OCI-LY1 (cell line): ENCODE measurements at regions not wholly inside any gene's neighbourhood (a gene's known extent, or its start where the extent isn't known, plus 50 kb on each side); places are given as distances from the start of the nearest gene placed in this dataset.

ENCODE experiments used
- H2AFZ ChIP-seq: fragments of 200-600 bp; sonication (generic), shearing (Covaris generic); 2 replicates; pipeline ENCODE4 v1.6.0; 2014; ENCODE audit warnings: antibody characterized with exemption, mild to moderate bottlenecking, low read length
- H3F3A ChIP-seq: fragments of 200-600 bp; sonication (generic), shearing (Covaris generic); 2 replicates; pipeline ENCODE4 v1.6.0; 2014; ENCODE audit warnings: mild to moderate bottlenecking, antibody characterized with exemption, low read length, moderate library complexity; ENCODE audit not compliant: insufficient read depth
- H3K27ac ChIP-seq: fragments of 200-600 bp; sonication (generic); 2 replicates; pipeline ENCODE4 v1.5.1; 2014; ENCODE audit warnings: low read length, mixed run types, mild to moderate bottlenecking, low read depth; ENCODE audit not compliant: poor library complexity, severe bottlenecking
- H3K27me3 ChIP-seq: fragments of 200-600 bp; sonication (generic); 2 replicates; pipeline ENCODE4 v1.6.0; 2014; ENCODE audit warnings: antibody characterized with exemption, mild to moderate bottlenecking, low read length, moderate library complexity; ENCODE audit not compliant: insufficient read depth
- H3K36me3 ChIP-seq: fragments of 200-600 bp; sonication (generic); 2 replicates; pipeline ENCODE4 v1.6.1; 2014; ENCODE audit warnings: mild to moderate bottlenecking, antibody characterized with exemption, low read length, moderate library complexity, mixed read lengths; ENCODE audit not compliant: insufficient read depth
- H3K4me1 ChIP-seq: fragments of 200-600 bp; sonication (generic); 2 replicates; pipeline ENCODE4 v1.5.1; 2014; ENCODE audit warnings: mild to moderate bottlenecking, low read length, moderate library complexity; ENCODE audit not compliant: insufficient read depth, severe bottlenecking
- H3K4me2 ChIP-seq: fragments of 200-600 bp; sonication (generic), shearing (Covaris generic); 2 replicates; pipeline ENCODE4 v1.6.1; 2014; ENCODE audit warnings: low read length
- H3K4me3 ChIP-seq: fragments of 200-600 bp; sonication (generic); 2 replicates; pipeline ENCODE4 v1.5.1; 2014; ENCODE audit warnings: low read length, low read depth, mild to moderate bottlenecking, mixed read lengths; ENCODE audit not compliant: poor library complexity, severe bottlenecking
- H3K79me2 ChIP-seq: fragments of 200-600 bp; shearing (Covaris generic); 2 replicates; pipeline ENCODE4 v1.6.1; 2016; ENCODE audit warnings: mixed run types, low read length, mixed read lengths; ENCODE audit not compliant: insufficient read depth
- H3K9ac ChIP-seq: fragments of 200-600 bp; sonication (generic), shearing (Covaris generic); 2 replicates; pipeline ENCODE4 v1.6.1; 2014; ENCODE audit warnings: mild to moderate bottlenecking, low read length, mixed read lengths
- H3K9me2 ChIP-seq: fragments of 200-600 bp; sonication (generic), shearing (Covaris generic); 2 replicates; pipeline ENCODE4 v1.6.1; 2014; ENCODE audit warnings: low read depth, mild to moderate bottlenecking, low read length, mixed read lengths
- H3K9me3 ChIP-seq: fragments of 200-600 bp; shearing (Covaris generic); 2 replicates; pipeline ENCODE4 v1.6.1; 2014; ENCODE audit warnings: low read length, mixed read lengths
- H4K20me1 ChIP-seq: fragments of 200-600 bp; sonication (generic), shearing (Covaris generic); 2 replicates; pipeline ENCODE4 v1.6.0; 2016; ENCODE audit warnings: mild to moderate bottlenecking, low read length; ENCODE audit not compliant: insufficient read depth
- CTCF ChIP-seq: fragments of 200-600 bp; sonication (generic), shearing (Covaris generic); IDR thresholded peaks from 2 replicates; pipeline ENCODE4 v1.5.1; 2017; ENCODE audit warnings: mild to moderate bottlenecking, antibody characterized with exemption, low read length, moderate library complexity, mixed read lengths
- EZH2 ChIP-seq: fragments of 200-600 bp; sonication (generic), shearing (Covaris generic); IDR thresholded peaks from 2 replicates; pipeline ENCODE4 v1.8.0; 2017; ENCODE audit warnings: borderline replicate concordance, mixed run types, mild to moderate bottlenecking, antibody characterized with exemption, low read length, moderate library complexity, mixed read lengths

GRCh38 chr3:187966096-187966495, 187.9 kb upstream of the LPP start:
- Histone ChIP-seq H3K9me2 (no peaks in the 10 kb centered on the region), H4K20me1 (no peaks in the 10 kb centered on the region), H3K9me3 (no peaks in the 10 kb centered on the region), H3K4me1 (peaks cover 100% of the 10 kb centered on the region), H3K27me3 (no peaks in the 10 kb centered on the region), H3K36me3 (peaks cover 46% of the 10 kb centered on the region), H3K79me2 (peaks cover 13% of the 10 kb centered on the region), H3F3A (peaks cover 37% of the 10 kb centered on the region), H3K27ac (peak overlapping the region; percentile 97), H2AFZ (no peak overlapping the region), H3K4me3 (no peak overlapping the region), H3K4me2 (peak overlapping the region; percentile 20; the same call in 1 of the 2 replicates), H3K9ac (peak overlapping the region; percentile 87)
- TF ChIP-seq EZH2 = no peak
- no peak for TF ChIP-seq CTCF

- Histone ChIP-seq H3K36me3 (peaks cover 50% of the 10 kb centered on the region), H3K4me1 (peaks cover 100% of the 10 kb centered on the region), H3F3A (peaks cover 37% of the 10 kb centered on the region), H3K4me2 (peak overlapping the region; percentile 83), H4K20me1 (no peaks in the 10 kb centered on the region), H3K4me3 (peak overlapping the region; percentile 66), H3K27ac (peak overlapping the region; percentile 97), H3K9me2 (no peaks in the 10 kb centered on the region), H3K9ac (peak overlapping the region; percentile 87), H3K27me3 (no peaks in the 10 kb centered on the region), H2AFZ (no peak overlapping the region), H3K79me2 (peaks cover 18% of the 10 kb centered on the region), H3K9me3 (no peaks in the 10 kb centered on the region)
- TF ChIP-seq CTCF = no peak
- no peak for TF ChIP-seq EZH2
Observed at GRCh38 chr3:187966636-187967406, 187.1 kb upstream of the LPP start.

GRCh38 chr3:187967993-187968392, 186.0 kb upstream of the LPP start:
- Histone ChIP-seq H3K9ac (peak overlapping the region; percentile 87), H3K27ac (peak overlapping the region; percentile 97), H3K4me3 (peak overlapping the region; percentile 66), H3K4me2 (peak overlapping the region; percentile 83), H3K79me2 (peaks cover 30% of the 10 kb centered on the region), H3K9me2 (no peaks in the 10 kb centered on the region), H3K36me3 (peaks cover 50% of the 10 kb centered on the region), H3K4me1 (peaks cover 100% of the 10 kb centered on the region), H3K9me3 (no peaks in the 10 kb centered on the region), H3K27me3 (no peaks in the 10 kb centered on the region), H3F3A (peaks cover 37% of the 10 kb centered on the region), H4K20me1 (no peaks in the 10 kb centered on the region), H2AFZ (no peak overlapping the region)
- no peak for TF ChIP-seq EZH2
- no peak for TF ChIP-seq CTCF
